ENCODE measurements at regions not wholly inside any gene's neighbourhood (a gene's known extent, or its start where the extent isn't known, plus 50 kb on each side); places are given as distances from the start of the nearest gene placed in this dataset.

- Mint-ChIP-seq H3K27ac (no peak overlapping the region), H3K4me3 (ENCODE audit: low read depth) (no peak overlapping the region), H3K9me3 (no peaks in the 10 kb centered on the region), H3K36me3 (ENCODE audit: low read depth) (no peaks in the 10 kb centered on the region), H3K4me1 (ENCODE audit: low read depth) (peaks cover 8% of the 10 kb centered on the region), H3K27me3 (ENCODE audit: low read depth) (peaks cover 42% of the 10 kb centered on the region)
- no peak for DNase-seq (ENCODE audit: low spot score)
- intact Hi-C loops (cut with micrococcal nuclease) = no loop called here
Measured at GRCh38 chr11:128022761-128023160, 564.6 kb downstream of the ETS1 start.

- no peak for DNase-seq (ENCODE audit: low spot score)
- Mint-ChIP-seq H3K9me3 (no peaks in the 10 kb centered on the region), H3K27me3 (ENCODE audit: low read depth) (peaks cover 39% of the 10 kb centered on the region), H3K36me3 (ENCODE audit: low read depth) (no peaks in the 10 kb centered on the region), H3K4me1 (ENCODE audit: low read depth) (peaks cover 8% of the 10 kb centered on the region), H3K27ac (no peak overlapping the region), H3K4me3 (ENCODE audit: low read depth) (no peak overlapping the region)
- intact Hi-C loops (cut with micrococcal nuclease) = no loop called here
Measured at GRCh38 chr11:128022007-128022368, 565.4 kb downstream of the ETS1 start.

- Mint-ChIP-seq H3K27ac (no peak overlapping the region), H3K4me3 (ENCODE audit: low read depth) (no peak overlapping the region), H3K36me3 (ENCODE audit: low read depth) (no peaks in the 10 kb centered on the region), H3K27me3 (ENCODE audit: low read depth) (peaks cover 37% of the 10 kb centered on the region), H3K9me3 (no peaks in the 10 kb centered on the region), H3K4me1 (ENCODE audit: low read depth) (peaks cover 8% of the 10 kb centered on the region)
- DNase-seq (ENCODE audit: low spot score) = no peak
- intact Hi-C loops (cut with micrococcal nuclease) = no loop called here
Measured at GRCh38 chr11:128021349-128022006, 565.9 kb downstream of the ETS1 start.

GRCh38 chr11:128018692-128019091 lies 568.7 kb downstream of the ETS1 start:
- Mint-ChIP-seq H3K4me3 (ENCODE audit: low read depth) (no peak overlapping the region), H3K27ac (no peak overlapping the region), H3K4me1 (ENCODE audit: low read depth) (peaks cover 8% of the 10 kb centered on the region), H3K27me3 (ENCODE audit: low read depth) (peaks cover 38% of the 10 kb centered on the region), H3K9me3 (no peaks in the 10 kb centered on the region), H3K36me3 (ENCODE audit: low read depth) (no peaks in the 10 kb centered on the region)
- no peak for DNase-seq (ENCODE audit: low spot score)
- intact Hi-C loops (cut with micrococcal nuclease) = no loop called here

GRCh38 chr11:128005562-128005961 lies 581.8 kb downstream of the ETS1 start:
- H3K9me3 Mint-ChIP-seq = peaks cover 24% of the 10 kb centered on the region
- intact Hi-C loops (cut with micrococcal nuclease) = no loop called here

GRCh38 chr11:127998421-127998820 lies 588.9 kb downstream of the ETS1 start:
- Mint-ChIP-seq H3K9me3 (no peaks in the 10 kb centered on the region), H3K4me1 (ENCODE audit: low read depth) (no peaks in the 10 kb centered on the region), H3K27ac (no peak overlapping the region), H3K36me3 (ENCODE audit: low read depth) (no peaks in the 10 kb centered on the region), H3K4me3 (ENCODE audit: low read depth) (no peak overlapping the region), H3K27me3 (ENCODE audit: low read depth) (peaks cover 25% of the 10 kb centered on the region)
- intact Hi-C loops (cut with micrococcal nuclease) = no loop called here
- DNase-seq (ENCODE audit: low spot score) = no peak

More at GRCh38 chr11:128005562-128005961, 581.8 kb downstream of the ETS1 start:
- no peak overlapping the region for H3K27ac Mint-ChIP-seq
- H3K27me3 Mint-ChIP-seq (ENCODE audit: low read depth) = peaks cover 32% of the 10 kb centered on the region
- no peaks in the 10 kb centered on the region for H3K36me3 Mint-ChIP-seq (ENCODE audit: low read depth)
- no peak overlapping the region for H3K4me3 Mint-ChIP-seq (ENCODE audit: low read depth)
- no peaks in the 10 kb centered on the region for H3K4me1 Mint-ChIP-seq (ENCODE audit: low read depth)
- no peak for DNase-seq (ENCODE audit: low spot score)

GRCh38 chr11:127997594-127997993 lies 589.8 kb downstream of the ETS1 start:
- Mint-ChIP-seq H3K4me3 (ENCODE audit: low read depth) (no peak overlapping the region), H3K9me3 (no peaks in the 10 kb centered on the region), H3K4me1 (ENCODE audit: low read depth) (no peaks in the 10 kb centered on the region), H3K36me3 (ENCODE audit: low read depth) (no peaks in the 10 kb centered on the region), H3K27me3 (ENCODE audit: low read depth) (peaks cover 17% of the 10 kb centered on the region), H3K27ac (no peak overlapping the region)
- no peak for DNase-seq (ENCODE audit: low spot score)
- intact Hi-C loops (cut with micrococcal nuclease) = no loop called here

- Mint-ChIP-seq H3K27ac (no peak overlapping the region), H3K27me3 (ENCODE audit: low read depth) (peaks cover 14% of the 10 kb centered on the region), H3K4me1 (ENCODE audit: low read depth) (no peaks in the 10 kb centered on the region), H3K9me3 (no peaks in the 10 kb centered on the region), H3K36me3 (ENCODE audit: low read depth) (no peaks in the 10 kb centered on the region), H3K4me3 (ENCODE audit: low read depth) (no peak overlapping the region)
- intact Hi-C loops (cut with micrococcal nuclease) = no loop called here
- DNase-seq (ENCODE audit: low spot score) = no peak
Measured at GRCh38 chr11:127996825-127997224, 590.5 kb downstream of the ETS1 start.

GRCh38 chr11:127995921-127996320 lies 591.4 kb downstream of the ETS1 start:
- intact Hi-C loops (cut with micrococcal nuclease) = no loop called here
- no peak for DNase-seq (ENCODE audit: low spot score)
- H3K4me3 Mint-ChIP-seq (ENCODE audit: low read depth) = no peak overlapping the region
- H3K27me3 Mint-ChIP-seq (ENCODE audit: low read depth) = peaks cover 12% of the 10 kb centered on the region
- H3K9me3 Mint-ChIP-seq = no peaks in the 10 kb centered on the region
- no peak overlapping the region for H3K27ac Mint-ChIP-seq
- H3K4me1 Mint-ChIP-seq (ENCODE audit: low read depth) = no peaks in the 10 kb centered on the region
- no peaks in the 10 kb centered on the region for H3K36me3 Mint-ChIP-seq (ENCODE audit: low read depth)

GRCh38 chr11:127994736-127995135 lies 592.6 kb downstream of the ETS1 start:
- Mint-ChIP-seq H3K4me3 (ENCODE audit: low read depth) (no peak overlapping the region), H3K36me3 (ENCODE audit: low read depth) (no peaks in the 10 kb centered on the region), H3K27ac (no peak overlapping the region), H3K27me3 (ENCODE audit: low read depth) (peaks cover 9% of the 10 kb centered on the region), H3K4me1 (ENCODE audit: low read depth) (no peaks in the 10 kb centered on the region), H3K9me3 (no peaks in the 10 kb centered on the region)
- intact Hi-C loops (cut with micrococcal nuclease) = no loop called here
- no peak for DNase-seq (ENCODE audit: low spot score)

- peaks cover 9% of the 10 kb centered on the region for H3K27me3 Mint-ChIP-seq (ENCODE audit: low read depth)
- no peaks in the 10 kb centered on the region for H3K9me3 Mint-ChIP-seq
- no peak for DNase-seq (ENCODE audit: low spot score)
- intact Hi-C loops (cut with micrococcal nuclease) = no loop called here
- no peak overlapping the region for H3K4me3 Mint-ChIP-seq (ENCODE audit: low read depth)
- H3K36me3 Mint-ChIP-seq (ENCODE audit: low read depth) = no peaks in the 10 kb centered on the region
- H3K27ac Mint-ChIP-seq = no peak overlapping the region
- no peaks in the 10 kb centered on the region for H3K4me1 Mint-ChIP-seq (ENCODE audit: low read depth)
Measured at GRCh38 chr11:127993788-127994187, 593.6 kb downstream of the ETS1 start.

GRCh38 chr11:127993281-127993680 lies 594.1 kb downstream of the ETS1 start:
- no peaks in the 10 kb centered on the region for H3K36me3 Mint-ChIP-seq (ENCODE audit: low read depth)
- DNase-seq (ENCODE audit: low spot score) = no peak
- peaks cover 9% of the 10 kb centered on the region for H3K27me3 Mint-ChIP-seq (ENCODE audit: low read depth)
- H3K4me1 Mint-ChIP-seq (ENCODE audit: low read depth) = no peaks in the 10 kb centered on the region
- no peak overlapping the region for H3K4me3 Mint-ChIP-seq (ENCODE audit: low read depth)
- intact Hi-C loops (cut with micrococcal nuclease) = no loop called here
- no peak overlapping the region for H3K27ac Mint-ChIP-seq
- no peaks in the 10 kb centered on the region for H3K9me3 Mint-ChIP-seq

GRCh38 chr11:127986073-127986472 lies 601.3 kb downstream of the ETS1 start:
- Mint-ChIP-seq H3K4me3 (ENCODE audit: low read depth) (no peak overlapping the region), H3K27ac (no peak overlapping the region), H3K27me3 (ENCODE audit: low read depth) (peaks cover 8% of the 10 kb centered on the region), H3K4me1 (ENCODE audit: low read depth) (no peaks in the 10 kb centered on the region), H3K9me3 (no peaks in the 10 kb centered on the region), H3K36me3 (ENCODE audit: low read depth) (no peaks in the 10 kb centered on the region)
- DNase-seq (ENCODE audit: low spot score) = no peak
- intact Hi-C loops (cut with micrococcal nuclease) = no loop called here

- Mint-ChIP-seq H3K9me3 (peaks cover 4% of the 10 kb centered on the region), H3K36me3 (ENCODE audit: low read depth) (no peaks in the 10 kb centered on the region)
Measured at GRCh38 chr11:127972816-127973215, 614.5 kb downstream of the ETS1 start.

More at GRCh38 chr11:127972816-127973215, 614.5 kb downstream of the ETS1 start:
- H3K4me3 Mint-ChIP-seq (ENCODE audit: low read depth) = no peak overlapping the region
- DNase-seq (ENCODE audit: low spot score) = no peak
- no peak overlapping the region for H3K27ac Mint-ChIP-seq
- intact Hi-C loops (cut with micrococcal nuclease) = no loop called here
- no peaks in the 10 kb centered on the region for H3K4me1 Mint-ChIP-seq (ENCODE audit: low read depth)
- H3K27me3 Mint-ChIP-seq (ENCODE audit: low read depth) = peaks cover 4% of the 10 kb centered on the region
